Parathyroid adenoma (tissue), 2 donors: ENCODE measurements at regions not wholly inside any gene's neighbourhood (a gene's known extent, or its start where the extent isn't known, plus 50 kb on each side); places are given as distances from the start of the nearest gene placed in this dataset.

Experiments
- H2AFZ ChIP-seq: fragments of 300-600 bp; sonication (generic); one replicate; pipeline ENCODE4 v1.7.0; 2017; ENCODE audit warnings: antibody characterized with exemption, mild to moderate bottlenecking
- H3K27ac ChIP-seq: fragments of 300-600 bp; sonication (generic); one replicate; pipeline ENCODE4 v1.7.0; 2017
- H3K27me3 ChIP-seq: fragments of 300-600 bp; sonication (generic); one replicate; pipeline ENCODE4 v1.7.0; 2017; ENCODE audit warnings: low read length; ENCODE audit not compliant: control insufficient read depth, insufficient read depth
- H3K36me3 ChIP-seq: fragments of 300-600 bp; sonication (generic); one replicate; pipeline ENCODE4 v1.7.0; 2017; ENCODE audit warnings: low read length; ENCODE audit not compliant: control insufficient read depth, insufficient read depth
- H3K4me1 ChIP-seq: fragments of 300-600 bp; sonication (generic); one replicate; pipeline ENCODE4 v1.7.0; 2017; ENCODE audit warnings: control low read depth
- H3K4me2 ChIP-seq: fragments of 300-600 bp; sonication (generic); one replicate; pipeline ENCODE4 v1.7.0; 2017; ENCODE audit warnings: low read length
- H3K4me3 ChIP-seq: fragments of 300-600 bp; sonication (generic); one replicate; pipeline ENCODE4 v1.7.0; 2017; ENCODE audit warnings: low read depth, low read length
- H3K79me2 ChIP-seq: fragments of 300-600 bp; sonication (generic); one replicate; pipeline ENCODE4 v1.7.0; 2017; ENCODE audit warnings: control low read depth
- H3K9ac ChIP-seq: fragments of 300-600 bp; sonication (generic); one replicate; pipeline ENCODE4 v1.7.0; 2017; ENCODE audit warnings: mild to moderate bottlenecking
- H3K9me3 ChIP-seq: fragments of 300-600 bp; sonication (generic); one replicate; pipeline ENCODE4 v1.7.0; 2017; ENCODE audit warnings: low read length; ENCODE audit not compliant: control insufficient read depth
- TF ChIP-seq, protein P1 (sequence below): fragments of 300-600 bp; sonication (generic); IDR thresholded peaks from one replicate; pipeline ENCODE4 v1.7.0; 2017; ENCODE audit warnings: antibody characterized with exemption, mild to moderate bottlenecking
- donor health status: primary hyperparathyroidism.

DNA sequence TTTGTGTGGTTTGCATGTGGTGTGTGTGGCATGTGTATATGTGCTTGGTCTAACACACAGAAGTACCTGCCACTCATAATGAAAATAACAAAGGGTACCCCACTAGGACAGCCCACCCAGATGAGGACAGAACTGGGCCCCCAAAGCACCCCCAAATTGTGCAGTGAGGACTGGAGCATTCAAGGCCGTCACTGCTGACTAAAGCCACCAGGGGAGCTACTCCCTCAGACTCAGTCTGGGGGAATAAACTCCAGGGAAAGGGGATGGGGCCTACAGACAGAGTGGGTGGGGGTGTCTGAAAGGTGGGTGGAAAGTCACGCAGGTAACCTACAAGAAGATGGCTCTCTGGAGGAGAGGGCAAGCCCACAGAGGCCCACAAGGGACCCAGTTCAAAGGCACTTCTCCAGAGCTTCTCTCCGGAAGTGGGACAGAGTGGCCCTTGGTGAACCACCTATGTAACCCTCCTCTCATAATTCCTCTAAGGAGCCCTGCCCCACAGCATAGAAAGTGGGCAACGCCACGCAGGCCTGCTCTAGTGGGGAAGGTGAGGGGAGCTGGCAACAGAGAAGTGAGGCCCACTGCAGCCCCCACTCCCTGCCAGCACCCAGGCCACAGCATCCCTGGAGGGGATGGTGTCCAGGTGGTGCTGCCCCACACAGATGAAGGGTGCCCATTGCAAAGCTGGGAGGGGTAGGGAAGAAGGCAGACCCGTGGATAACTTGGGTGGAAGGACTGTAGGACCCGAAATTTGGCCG is 122.8 kb upstream of the MAFB start:
- Histone ChIP-seq H3K27ac (no peak overlapping the region), H3K27me3 (no peaks in the 10 kb centered on the region), H3K9me3 (no peaks in the 10 kb centered on the region), H2AFZ (no peak overlapping the region), H3K9ac (no peak overlapping the region), H3K36me3 (no peaks in the 10 kb centered on the region), H3K4me3 (no peak overlapping the region), H3K4me1 (no peaks in the 10 kb centered on the region), H3K79me2 (no peaks in the 10 kb centered on the region), H3K4me2 (no peak overlapping the region)
- TF ChIP-seq, protein P1, sequence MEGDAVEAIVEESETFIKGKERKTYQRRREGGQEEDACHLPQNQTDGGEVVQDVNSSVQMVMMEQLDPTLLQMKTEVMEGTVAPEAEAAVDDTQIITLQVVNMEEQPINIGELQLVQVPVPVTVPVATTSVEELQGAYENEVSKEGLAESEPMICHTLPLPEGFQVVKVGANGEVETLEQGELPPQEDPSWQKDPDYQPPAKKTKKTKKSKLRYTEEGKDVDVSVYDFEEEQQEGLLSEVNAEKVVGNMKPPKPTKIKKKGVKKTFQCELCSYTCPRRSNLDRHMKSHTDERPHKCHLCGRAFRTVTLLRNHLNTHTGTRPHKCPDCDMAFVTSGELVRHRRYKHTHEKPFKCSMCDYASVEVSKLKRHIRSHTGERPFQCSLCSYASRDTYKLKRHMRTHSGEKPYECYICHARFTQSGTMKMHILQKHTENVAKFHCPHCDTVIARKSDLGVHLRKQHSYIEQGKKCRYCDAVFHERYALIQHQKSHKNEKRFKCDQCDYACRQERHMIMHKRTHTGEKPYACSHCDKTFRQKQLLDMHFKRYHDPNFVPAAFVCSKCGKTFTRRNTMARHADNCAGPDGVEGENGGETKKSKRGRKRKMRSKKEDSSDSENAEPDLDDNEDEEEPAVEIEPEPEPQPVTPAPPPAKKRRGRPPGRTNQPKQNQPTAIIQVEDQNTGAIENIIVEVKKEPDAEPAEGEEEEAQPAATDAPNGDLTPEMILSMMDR = no peak

DNA sequence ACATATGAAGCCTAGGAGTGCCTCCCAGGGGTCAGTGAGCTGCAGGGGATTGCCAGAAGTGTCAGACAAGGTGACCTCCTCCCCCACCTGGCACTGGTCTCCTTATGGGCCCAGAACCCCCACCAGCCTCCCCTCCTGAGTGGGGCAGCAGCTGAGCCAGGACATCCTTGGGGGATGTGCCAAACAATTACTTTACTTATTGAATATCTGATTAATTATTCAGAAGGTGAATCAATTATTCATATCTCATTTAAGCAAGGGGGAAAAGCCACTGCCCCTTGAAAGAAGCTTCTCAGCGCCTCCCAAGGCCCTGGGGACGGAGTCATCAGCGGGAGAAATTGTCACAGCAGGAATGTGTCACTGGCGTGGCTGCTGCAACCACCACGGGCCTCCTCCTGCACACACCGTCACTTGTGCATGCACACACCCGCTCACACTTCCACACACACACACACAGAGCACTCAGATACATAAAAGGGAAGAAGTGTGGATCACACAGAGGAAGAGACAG is 123.4 kb upstream of the MAFB start:
- no peak overlapping the region for H3K4me2 ChIP-seq
- no peak overlapping the region for H2AFZ ChIP-seq
- no peaks in the 10 kb centered on the region for H3K4me1 ChIP-seq
- H3K9me3 ChIP-seq = no peaks in the 10 kb centered on the region
- TF ChIP-seq, protein P1 = no peak
- H3K27ac ChIP-seq = no peak overlapping the region
- H3K36me3 ChIP-seq = no peaks in the 10 kb centered on the region
- no peak overlapping the region for H3K4me3 ChIP-seq
- no peaks in the 10 kb centered on the region for H3K79me2 ChIP-seq
- H3K27me3 ChIP-seq = no peaks in the 10 kb centered on the region
- H3K9ac ChIP-seq = no peak overlapping the region

DNA sequence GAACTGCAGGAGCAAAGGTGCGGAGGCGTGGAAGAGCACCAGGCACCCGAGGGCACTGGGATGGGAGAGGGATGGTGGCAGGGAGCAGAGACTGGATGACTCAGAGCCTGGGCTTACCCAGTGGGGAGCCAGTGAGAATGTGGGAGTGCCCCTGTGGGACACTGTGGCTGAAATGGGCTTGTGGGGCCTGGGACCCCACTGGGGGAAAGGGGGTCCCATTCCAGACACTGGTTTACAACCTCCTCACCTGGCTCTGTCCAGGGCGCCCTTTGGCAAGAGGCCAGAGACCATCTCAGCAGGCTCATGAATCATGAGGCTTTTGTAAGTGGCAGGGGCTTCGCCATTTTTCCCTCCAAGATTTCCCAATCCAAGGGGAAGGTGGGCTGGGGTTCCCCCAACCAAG is 124.0 kb upstream of the MAFB start:
- no peaks in the 10 kb centered on the region for H3K4me1 ChIP-seq
- H3K4me3 ChIP-seq = no peak overlapping the region
- no peak overlapping the region for H3K27ac ChIP-seq
- no peaks in the 10 kb centered on the region for H3K79me2 ChIP-seq
- H3K9ac ChIP-seq = no peak overlapping the region
- H3K36me3 ChIP-seq = no peaks in the 10 kb centered on the region
- H3K9me3 ChIP-seq = no peaks in the 10 kb centered on the region
- no peak overlapping the region for H3K4me2 ChIP-seq
- TF ChIP-seq, protein P1 = no peak
- H3K27me3 ChIP-seq = no peaks in the 10 kb centered on the region
- H2AFZ ChIP-seq = no peak overlapping the region

DNA sequence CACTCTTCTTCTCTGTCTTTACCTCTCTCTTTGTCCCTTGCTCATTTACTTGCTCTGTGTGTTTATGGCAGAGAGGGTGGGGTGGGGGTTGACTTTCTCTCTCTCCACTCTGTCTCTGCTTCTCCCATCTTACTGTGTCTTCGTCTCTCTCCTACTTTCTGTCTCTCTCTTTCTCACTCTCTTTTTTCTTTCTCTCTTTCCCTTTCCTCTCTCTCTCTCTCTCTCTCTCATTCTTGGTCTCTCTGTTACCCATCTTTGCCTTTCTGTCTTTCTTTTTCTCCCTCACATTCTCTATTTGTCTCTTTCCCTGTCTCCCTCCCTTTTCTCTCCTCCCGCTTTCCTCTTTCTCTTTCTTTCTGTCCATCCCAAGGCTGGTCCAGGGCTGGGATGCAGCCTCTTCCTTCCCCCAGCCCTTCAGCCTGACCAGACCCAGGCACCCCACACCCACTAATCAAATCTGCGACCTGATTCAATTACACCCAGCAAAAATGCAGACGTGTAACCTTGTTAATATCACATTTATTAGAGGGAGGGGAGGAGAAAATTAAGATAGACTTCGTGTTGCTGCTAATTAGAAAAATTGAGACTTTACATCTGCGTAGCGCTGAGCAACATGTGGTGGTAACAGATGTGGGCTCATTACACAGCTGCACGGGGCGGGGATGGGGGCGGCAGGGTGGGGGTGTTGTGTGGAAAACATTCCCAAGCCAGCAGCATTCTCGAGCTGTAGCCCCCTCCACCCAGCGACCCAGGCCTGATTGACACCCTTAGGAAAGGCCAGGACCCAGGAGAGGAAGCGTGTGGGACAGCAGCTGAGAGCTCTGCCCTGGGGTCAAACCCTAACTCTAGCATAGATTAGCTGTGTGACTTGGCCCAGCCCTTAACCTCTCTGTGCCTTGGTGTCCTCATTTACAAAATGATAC is 124.9 kb upstream of the MAFB start:
- Histone ChIP-seq H2AFZ (no peak overlapping the region), H3K79me2 (no peaks in the 10 kb centered on the region), H3K9ac (no peak overlapping the region), H3K4me3 (no peak overlapping the region), H3K4me2 (no peak overlapping the region), H3K27me3 (no peaks in the 10 kb centered on the region), H3K4me1 (no peaks in the 10 kb centered on the region), H3K36me3 (no peaks in the 10 kb centered on the region), H3K9me3 (no peaks in the 10 kb centered on the region), H3K27ac (no peak overlapping the region)
- TF ChIP-seq, protein P1 = no peak
